ENCODE measurements at regions not wholly inside any gene's neighbourhood (a gene's known extent, or its start where the extent isn't known, plus 50 kb on each side); places are given as distances from the start of the nearest gene placed in this dataset.

DNA sequence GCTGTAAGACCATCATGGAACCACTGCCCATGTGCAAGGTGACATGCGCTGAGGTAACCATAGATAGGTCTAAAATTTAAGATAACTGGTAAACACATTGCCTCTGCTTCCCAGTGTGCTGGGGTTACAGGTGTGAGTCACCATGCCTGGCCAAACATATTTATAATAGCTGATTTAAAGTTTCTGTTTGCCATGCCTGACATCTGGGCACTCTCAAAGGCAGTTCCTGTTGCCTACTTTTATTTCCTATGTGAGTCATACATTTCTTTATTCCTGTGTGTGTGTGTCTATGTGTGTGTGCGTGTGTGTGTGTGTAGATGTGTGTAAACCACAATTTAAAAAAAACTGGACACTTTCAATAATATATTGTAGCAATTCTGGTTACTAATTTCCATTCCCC, 415.2 kb upstream of the NETO1 start:
- TF ChIP-seq, protein P1, sequence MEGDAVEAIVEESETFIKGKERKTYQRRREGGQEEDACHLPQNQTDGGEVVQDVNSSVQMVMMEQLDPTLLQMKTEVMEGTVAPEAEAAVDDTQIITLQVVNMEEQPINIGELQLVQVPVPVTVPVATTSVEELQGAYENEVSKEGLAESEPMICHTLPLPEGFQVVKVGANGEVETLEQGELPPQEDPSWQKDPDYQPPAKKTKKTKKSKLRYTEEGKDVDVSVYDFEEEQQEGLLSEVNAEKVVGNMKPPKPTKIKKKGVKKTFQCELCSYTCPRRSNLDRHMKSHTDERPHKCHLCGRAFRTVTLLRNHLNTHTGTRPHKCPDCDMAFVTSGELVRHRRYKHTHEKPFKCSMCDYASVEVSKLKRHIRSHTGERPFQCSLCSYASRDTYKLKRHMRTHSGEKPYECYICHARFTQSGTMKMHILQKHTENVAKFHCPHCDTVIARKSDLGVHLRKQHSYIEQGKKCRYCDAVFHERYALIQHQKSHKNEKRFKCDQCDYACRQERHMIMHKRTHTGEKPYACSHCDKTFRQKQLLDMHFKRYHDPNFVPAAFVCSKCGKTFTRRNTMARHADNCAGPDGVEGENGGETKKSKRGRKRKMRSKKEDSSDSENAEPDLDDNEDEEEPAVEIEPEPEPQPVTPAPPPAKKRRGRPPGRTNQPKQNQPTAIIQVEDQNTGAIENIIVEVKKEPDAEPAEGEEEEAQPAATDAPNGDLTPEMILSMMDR (IDR thresholded peaks at IDR 0.05) = no peak
- TF ChIP-seq POLR2AphosphoS5 (IDR thresholded peaks at IDR 0.05) (no peak), POLR2A (IDR thresholded peaks at IDR 0.05) (no peak)

Measured in transverse colon (tissue), 4 donors.